HEK293 (cell line): ENCODE measurements at regions not wholly inside any gene's neighbourhood (a gene's known extent, or its start where the extent isn't known, plus 50 kb on each side); places are given as distances from the start of the nearest gene placed in this dataset.

Experiments used
- CTCF ChIA-PET: fragments of 350-600 bp; formaldehyde crosslinking; extraction: SDS; loops from one replicate; lab custom pipeline; 2021; ENCODE audit warnings: antibody characterized with exemption; lab: Yijun Ruan, JAX
- POLR2A ChIA-PET: fragments of 300-600 bp; formaldehyde crosslinking; extraction: SDS; loops from one replicate; lab custom pipeline; 2020; ENCODE audit warnings: antibody characterized with exemption, inconsistent platforms; lab: Yijun Ruan, JAX
- H3K27ac ChIP-seq: fragments of 200-500 bp; sonication (Bioruptor generic); 2 replicates; pipeline ENCODE4 v1.5.1; 2014; ENCODE audit warnings: low read depth, low read length, control low read depth, inconsistent platforms; ENCODE audit errors: extremely low read depth
- H3K36me3 ChIP-seq, 2 experiments: fragments of 200-500 bp in 1 of 2; sonication (Bioruptor generic) in 1 of 2; 1 replicate in 1 of 2; 2 replicates in 1 of 2; pipeline ENCODE4 v1.5.1; 2014 to 2017; ENCODE audit warnings: inconsistent platforms in 2 of 2, low read length in 2 of 2; ENCODE audit not compliant: control insufficient read depth in 2 of 2, insufficient read depth in 1 of 2
- H3K4me1 ChIP-seq: fragments of 200-500 bp; sonication (Bioruptor generic); 2 replicates; pipeline ENCODE4 v1.5.1; 2014; ENCODE audit warnings: mild to moderate bottlenecking, low read length, inconsistent platforms; ENCODE audit not compliant: control insufficient read depth, insufficient read depth
- H3K4me3 ChIP-seq: 2 replicates; pipeline ENCODE4 v1.5.1; 2011; ENCODE audit warnings: low read depth, mild to moderate bottlenecking, control low read depth, low read length, moderate library complexity
- H3K9me3 ChIP-seq: fragments of 200-500 bp; sonication (Bioruptor generic); 2 replicates; pipeline ENCODE4 v1.5.1; 2014; ENCODE audit warnings: low read depth, low read length, inconsistent platforms; ENCODE audit not compliant: control insufficient read depth, insufficient read depth
- BCL11A ChIP-seq: fragments of 450-650 bp; formaldehyde crosslinking; IDR thresholded peaks from 2 replicates; pipeline ENCODE4 v1.5.1; 2016; ENCODE audit warnings: low read depth, missing biosample characterization, missing genetic modification characterization
- GLI2 ChIP-seq: fragments of 450-650 bp; formaldehyde crosslinking; IDR thresholded peaks from 2 replicates; pipeline ENCODE4; 2017; ENCODE audit warnings: missing biosample characterization, missing genetic modification characterization, low read depth, borderline replicate concordance
- GLI4 ChIP-seq: fragments of 450-650 bp; formaldehyde crosslinking; IDR thresholded peaks from 2 replicates; pipeline ENCODE4 v1.5.1; 2016; ENCODE audit warnings: missing biosample characterization, missing genetic modification characterization
- OSR2 ChIP-seq: fragments of 450-650 bp; formaldehyde crosslinking; IDR thresholded peaks from 2 replicates; pipeline ENCODE4 v1.5.1; 2016; ENCODE audit warnings: missing biosample characterization, missing genetic modification characterization
- ZNF121 ChIP-seq: fragments of 450-650 bp; formaldehyde crosslinking; IDR thresholded peaks from 2 replicates; pipeline ENCODE4 v1.5.1; 2016; ENCODE audit warnings: missing biosample characterization, missing genetic modification characterization
- ZNF132 ChIP-seq: fragments of 450-650 bp; formaldehyde crosslinking; IDR thresholded peaks from 2 replicates; pipeline ENCODE4 v1.5.1; 2017; ENCODE audit warnings: missing biosample characterization, missing genetic modification characterization, borderline replicate concordance
- ZNF18 ChIP-seq: fragments of 450-650 bp; formaldehyde crosslinking; IDR thresholded peaks from 2 replicates; pipeline ENCODE4 v1.5.1; 2016; ENCODE audit warnings: missing biosample characterization, missing genetic modification characterization
- ZNF19 ChIP-seq: fragments of 450-650 bp; formaldehyde crosslinking; IDR thresholded peaks from 2 replicates; pipeline ENCODE4; 2016; ENCODE audit warnings: missing biosample characterization, missing genetic modification characterization, low read depth
- ZNF2 ChIP-seq: fragments of 450-650 bp; formaldehyde crosslinking; IDR thresholded peaks from 2 replicates; pipeline ENCODE4 v1.5.1; 2016; ENCODE audit warnings: missing biosample characterization, missing genetic modification characterization
- ZNF202 ChIP-seq: fragments of 450-650 bp; formaldehyde crosslinking; IDR thresholded peaks from 2 replicates; pipeline ENCODE4 v1.5.1; 2016; ENCODE audit warnings: missing biosample characterization, missing genetic modification characterization, borderline replicate concordance
- ZNF302 ChIP-seq: fragments of 450-650 bp; formaldehyde crosslinking; IDR thresholded peaks from 2 replicates; pipeline ENCODE4 v1.5.1; 2016; ENCODE audit warnings: missing biosample characterization, missing genetic modification characterization, low read depth
- ZNF416 ChIP-seq: fragments of 450-650 bp; formaldehyde crosslinking; IDR thresholded peaks from 2 replicates; pipeline ENCODE4 v1.5.1; 2016; ENCODE audit warnings: missing biosample characterization, missing genetic modification characterization
- ZNF529 ChIP-seq: fragments of 450-650 bp; formaldehyde crosslinking; IDR thresholded peaks from 2 replicates; pipeline ENCODE4 v1.5.1; 2017; ENCODE audit warnings: missing genetic modification characterization, missing biosample characterization; ENCODE audit not compliant: insufficient replicate concordance
- ZNF560 ChIP-seq: fragments of 450-650 bp; formaldehyde crosslinking; IDR thresholded peaks from 2 replicates; pipeline ENCODE4 v1.5.1; 2017; ENCODE audit warnings: missing biosample characterization, missing genetic modification characterization, borderline replicate concordance
- ZNF561 ChIP-seq: fragments of 450-650 bp; IDR thresholded peaks from 2 replicates; pipeline ENCODE4 v1.5.1; 2018; ENCODE audit warnings: missing biosample characterization, missing genetic modification characterization, borderline replicate concordance
- ZNF610 ChIP-seq: fragments of 450-650 bp; formaldehyde crosslinking; IDR thresholded peaks from 2 replicates; pipeline ENCODE4 v1.5.1; 2016; ENCODE audit warnings: missing biosample characterization, missing genetic modification characterization, borderline replicate concordance
- ZNF654 ChIP-seq: fragments of 450-650 bp; formaldehyde crosslinking; IDR thresholded peaks from 2 replicates; pipeline ENCODE4 v1.5.1; 2016; ENCODE audit warnings: low read depth, missing biosample characterization, missing genetic modification characterization
- ZNF677 ChIP-seq: fragments of 450-650 bp; IDR thresholded peaks from 2 replicates; pipeline ENCODE4 v1.5.0; 2018; ENCODE audit warnings: missing biosample characterization, mild to moderate bottlenecking, missing genetic modification characterization, moderate library complexity
- TF ChIP-seq, protein P1 (sequence below): fragments of 450-650 bp; formaldehyde crosslinking; IDR thresholded peaks from 2 replicates; pipeline ENCODE4 v1.5.1; 2017; ENCODE audit warnings: missing biosample characterization, missing genetic modification characterization
- TF ChIP-seq, protein P2 (sequence below): fragments of 450-650 bp; formaldehyde crosslinking; IDR thresholded peaks from 2 replicates; pipeline ENCODE4 v1.5.1; 2016; ENCODE audit warnings: missing biosample characterization, missing genetic modification characterization
- TF ChIP-seq, protein P3 (sequence below): fragments of 450-650 bp; formaldehyde crosslinking; IDR thresholded peaks from 2 replicates; pipeline ENCODE4 v1.5.1; 2017; ENCODE audit warnings: missing biosample characterization, missing genetic modification characterization

DNA sequence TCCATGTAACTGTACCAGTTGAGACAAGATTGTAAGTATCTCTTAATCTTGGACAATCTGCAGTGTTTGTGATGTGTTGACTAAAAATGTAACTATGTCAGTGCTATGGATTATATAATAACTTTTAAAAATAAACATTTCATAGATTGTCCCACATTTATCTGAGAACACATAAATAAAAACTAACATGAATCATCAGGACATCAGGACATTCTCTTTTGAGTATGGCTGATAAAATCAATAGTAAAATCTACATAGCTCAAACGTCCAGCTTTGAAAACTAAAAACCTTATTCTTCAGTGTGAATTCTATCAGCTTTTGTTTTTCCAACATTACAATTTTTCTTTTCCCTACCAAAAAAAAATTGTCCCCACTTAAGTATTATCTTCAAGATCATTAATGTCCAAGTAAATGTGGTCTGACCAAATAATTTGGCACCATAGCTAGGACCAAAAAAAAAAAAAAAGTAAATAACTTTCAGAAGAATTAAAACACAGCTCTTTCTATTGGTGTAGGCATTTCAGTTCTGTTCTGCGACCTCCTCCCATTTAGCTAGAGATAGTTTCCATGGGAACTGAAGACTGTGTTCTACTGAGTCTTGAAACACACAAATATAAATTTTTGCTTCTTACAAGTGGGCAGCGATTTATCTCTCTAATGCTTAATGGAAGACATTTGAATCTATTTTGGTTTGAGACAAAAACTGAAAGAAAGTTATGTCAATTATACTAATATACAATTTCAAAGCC is 123.0 kb upstream of the SGCE start (continued):
- TF ChIP-seq ZNF302 (tag by site-specific recombination) (no peak), ZNF121 (tag by site-specific recombination) (no peak), ZNF654 (no peak), ZNF677 (no peak), ZNF132 (tag by site-specific recombination) (no peak), BCL11A (no peak)
- TF ChIP-seq, protein P1, sequence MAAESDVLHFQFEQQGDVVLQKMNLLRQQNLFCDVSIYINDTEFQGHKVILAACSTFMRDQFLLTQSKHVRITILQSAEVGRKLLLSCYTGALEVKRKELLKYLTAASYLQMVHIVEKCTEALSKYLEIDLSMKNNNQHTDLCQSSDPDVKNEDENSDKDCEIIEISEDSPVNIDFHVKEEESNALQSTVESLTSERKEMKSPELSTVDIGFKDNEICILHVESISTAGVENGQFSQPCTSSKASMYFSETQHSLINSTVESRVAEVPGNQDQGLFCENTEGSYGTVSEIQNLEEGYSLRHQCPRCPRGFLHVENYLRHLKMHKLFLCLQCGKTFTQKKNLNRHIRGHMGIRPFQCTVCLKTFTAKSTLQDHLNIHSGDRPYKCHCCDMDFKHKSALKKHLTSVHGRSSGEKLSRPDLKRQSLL (tag by site-specific recombination): no peak

- POLR2A ChIA-PET: no interaction called here
- no peaks in the 10 kb centered on the region for H3K4me1 ChIP-seq
- H3K36me3 ChIP-seq: no peaks in the 10 kb centered on the region
- no peak overlapping the region for H3K27ac ChIP-seq
- H3K9me3 ChIP-seq: no peaks in the 10 kb centered on the region
- CTCF ChIA-PET: no interaction called here
- TF ChIP-seq, protein P2, sequence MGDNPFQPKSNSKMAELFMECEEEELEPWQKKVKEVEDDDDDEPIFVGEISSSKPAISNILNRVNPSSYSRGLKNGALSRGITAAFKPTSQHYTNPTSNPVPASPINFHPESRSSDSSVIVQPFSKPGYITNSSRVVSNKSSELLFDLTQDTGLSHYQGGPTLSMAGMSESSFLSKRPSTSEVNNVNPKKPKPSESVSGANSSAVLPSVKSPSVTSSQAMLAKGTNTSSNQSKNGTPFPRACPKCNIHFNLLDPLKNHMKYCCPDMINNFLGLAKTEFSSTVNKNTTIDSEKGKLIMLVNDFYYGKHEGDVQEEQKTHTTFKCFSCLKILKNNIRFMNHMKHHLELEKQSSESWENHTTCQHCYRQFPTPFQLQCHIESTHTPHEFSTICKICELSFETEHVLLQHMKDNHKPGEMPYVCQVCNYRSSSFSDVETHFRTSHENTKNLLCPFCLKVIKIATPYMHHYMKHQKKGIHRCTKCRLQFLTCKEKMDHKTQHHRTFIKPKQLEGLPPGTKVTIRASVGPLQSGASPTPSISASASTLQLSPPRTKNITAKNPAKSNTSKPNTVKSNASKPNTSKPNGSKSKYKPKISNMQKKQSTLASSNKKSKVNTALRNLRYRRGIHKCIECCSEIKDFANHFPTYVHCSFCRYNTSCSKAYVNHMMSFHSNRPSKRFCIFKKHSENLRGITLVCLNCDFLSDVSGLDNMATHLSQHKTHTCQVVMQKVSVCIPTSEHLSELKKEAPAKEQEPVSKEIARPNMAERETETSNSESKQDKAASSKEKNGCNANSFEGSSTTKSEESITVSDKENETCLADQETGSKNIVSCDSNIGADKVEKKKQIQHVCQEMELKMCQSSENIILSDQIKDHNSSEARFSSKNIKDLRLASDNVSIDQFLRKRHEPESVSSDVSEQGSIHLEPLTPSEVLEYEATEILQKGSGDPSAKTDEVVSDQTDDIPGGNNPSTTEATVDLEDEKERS: no peak
- TF ChIP-seq OSR2 (tag by site-specific recombination): no peak
- no peak for TF ChIP-seq GLI4 (tag by site-specific recombination)
- TF ChIP-seq ZNF18 (tag by site-specific recombination): no peak
- TF ChIP-seq ZNF560 (tag by site-specific recombination): no peak
- TF ChIP-seq GLI2 (tag by site-specific recombination): no peak
- TF ChIP-seq, protein P3, sequence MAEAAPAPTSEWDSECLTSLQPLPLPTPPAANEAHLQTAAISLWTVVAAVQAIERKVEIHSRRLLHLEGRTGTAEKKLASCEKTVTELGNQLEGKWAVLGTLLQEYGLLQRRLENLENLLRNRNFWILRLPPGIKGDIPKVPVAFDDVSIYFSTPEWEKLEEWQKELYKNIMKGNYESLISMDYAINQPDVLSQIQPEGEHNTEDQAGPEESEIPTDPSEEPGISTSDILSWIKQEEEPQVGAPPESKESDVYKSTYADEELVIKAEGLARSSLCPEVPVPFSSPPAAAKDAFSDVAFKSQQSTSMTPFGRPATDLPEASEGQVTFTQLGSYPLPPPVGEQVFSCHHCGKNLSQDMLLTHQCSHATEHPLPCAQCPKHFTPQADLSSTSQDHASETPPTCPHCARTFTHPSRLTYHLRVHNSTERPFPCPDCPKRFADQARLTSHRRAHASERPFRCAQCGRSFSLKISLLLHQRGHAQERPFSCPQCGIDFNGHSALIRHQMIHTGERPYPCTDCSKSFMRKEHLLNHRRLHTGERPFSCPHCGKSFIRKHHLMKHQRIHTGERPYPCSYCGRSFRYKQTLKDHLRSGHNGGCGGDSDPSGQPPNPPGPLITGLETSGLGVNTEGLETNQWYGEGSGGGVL (tag by site-specific recombination): no peak
- TF ChIP-seq ZNF610 (tag by site-specific recombination): no peak
- TF ChIP-seq ZNF561 (tag by site-specific recombination): no peak
- no peak for TF ChIP-seq ZNF416 (tag by site-specific recombination)
- TF ChIP-seq ZNF2 (tag by site-specific recombination): no peak
- no peak for TF ChIP-seq ZNF202 (tag by site-specific recombination)
- TF ChIP-seq ZNF529: no peak
- no peak for TF ChIP-seq ZNF19 (tag by site-specific recombination)
- H3K4me3 ChIP-seq: no peak overlapping the region
Observed at GRCh38 chr7:94779861-94780260, 123.9 kb upstream of the SGCE start.
